ENCODE measurements at regions not wholly inside any gene's neighbourhood (a gene's known extent, or its start where the extent isn't known, plus 50 kb on each side); places are given as distances from the start of the nearest gene placed in this dataset.
"Not testable (repeated sequence)": the region's sequence is repeated elsewhere in the genome, so short reads cannot be mapped to it uniquely, and the experiment has no call there.

GRCh38 chr3:84236261-84236660, 722.5 kb upstream of the CADM2 start:
- no peak for DNase-seq (ENCODE audit: low read depth)

- no peak for DNase-seq (ENCODE audit: low read depth)
These were observed 713.0 kb upstream of the CADM2 start for GRCh38 chr3:84245789-84246188.

- DNase-seq (ENCODE audit: low read depth), result no peak
These were observed 698.2 kb upstream of the CADM2 start for GRCh38 chr3:84260596-84260995.

GRCh38 chr3:84265768-84266167, 693.0 kb upstream of the CADM2 start:
- DNase-seq (ENCODE audit: low read depth), result no peak

- DNase-seq (ENCODE audit: low read depth), result no peak
These were observed 683.3 kb upstream of the CADM2 start for GRCh38 chr3:84275532-84275931.

- DNase-seq (ENCODE audit: low read depth), result no peak
These were observed 681.1 kb upstream of the CADM2 start for GRCh38 chr3:84277562-84278224.

- no peak for DNase-seq (ENCODE audit: low read depth)
These were observed 666.7 kb upstream of the CADM2 start for GRCh38 chr3:84292128-84292527.

GRCh38 chr3:84299329-84299728, 659.5 kb upstream of the CADM2 start:
- no peak for DNase-seq (ENCODE audit: low read depth)

GRCh38 chr3:84304214-84304613, 654.6 kb upstream of the CADM2 start:
- no peak for DNase-seq (ENCODE audit: low read depth)

GRCh38 chr3:84307339-84307738, 651.5 kb upstream of the CADM2 start:
- no peak for DNase-seq (ENCODE audit: low read depth)

- DNase-seq (ENCODE audit: low read depth), result no peak
These were observed 650.4 kb upstream of the CADM2 start for GRCh38 chr3:84308379-84308778.

GRCh38 chr3:84318273-84318809, 640.4 kb upstream of the CADM2 start:
- DNase-seq (ENCODE audit: low read depth), result no peak

- DNase-seq (ENCODE audit: low read depth), result not testable (repeated sequence)
These were observed 593.1 kb upstream of the CADM2 start for GRCh38 chr3:84365563-84366278.
